ENCODE measurements at regions not wholly inside any gene's neighbourhood (a gene's known extent, or its start where the extent isn't known, plus 50 kb on each side); places are given as distances from the start of the nearest gene placed in this dataset.

DNA sequence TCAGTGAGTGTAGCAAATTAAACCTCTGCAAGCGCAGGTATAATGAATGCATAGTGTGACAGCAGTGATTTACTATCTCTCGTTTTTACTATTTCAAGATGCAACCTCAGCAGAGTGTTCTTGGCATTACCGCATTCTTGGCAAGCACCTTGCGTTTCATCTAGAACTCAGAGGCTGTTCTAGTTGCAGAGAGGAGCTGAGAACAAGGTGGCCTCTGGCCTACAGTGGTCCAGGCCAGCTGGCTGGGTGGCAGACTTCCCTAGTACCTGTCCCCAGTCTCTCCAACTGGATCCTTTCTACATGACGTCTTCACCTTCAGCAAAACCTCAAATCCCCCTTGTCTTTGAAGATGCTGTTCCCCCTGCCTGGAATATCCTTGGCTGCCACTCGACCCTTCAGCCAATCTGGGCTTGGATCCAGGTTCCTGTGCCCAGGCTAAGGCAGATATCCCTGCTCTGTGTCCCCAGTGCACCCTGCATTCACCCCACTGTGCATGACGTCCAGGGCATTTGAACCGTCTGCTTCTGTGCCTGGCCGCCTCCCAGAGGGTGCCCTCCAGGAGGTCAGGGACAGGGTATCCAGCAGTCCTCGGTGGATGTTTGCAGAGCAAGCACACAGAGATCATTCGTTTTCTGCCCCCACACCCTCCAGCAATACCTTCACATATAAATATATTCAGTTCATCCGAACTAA is 120.4 kb upstream of the CPEB4 start:
- H3K27me3 Mint-ChIP-seq, result peaks cover 0 to 6% (median 0%) of the 10 kb centered on the region in 5 donors
- no peak overlapping the region for H3K4me3 Mint-ChIP-seq
- no peaks in the 10 kb centered on the region for H3K9me3 Mint-ChIP-seq
- no peaks in the 10 kb centered on the region for H3K4me1 Mint-ChIP-seq
- ATAC-seq (no peak), DNase-seq (no peak)
- H3K36me3 Mint-ChIP-seq, result no peaks in the 10 kb centered on the region
- no peak overlapping the region for H3K27ac Mint-ChIP-seq
- POLR2A ChIA-PET, result no interaction called here

- Mint-ChIP-seq H3K9me3 (no peaks in the 10 kb centered on the region), H3K4me1 (no peaks in the 10 kb centered on the region), H3K27ac (no peak overlapping the region), H3K4me3 (no peak overlapping the region), H3K27me3 (peaks cover 0 to 6% (median 0%) of the 10 kb centered on the region in 5 donors), H3K36me3 (no peaks in the 10 kb centered on the region)
- ATAC-seq, result no peak
- DNase-seq, result no peak
- POLR2A ChIA-PET, result no interaction called here
Measured at GRCh38 chr5:173768267-173768806, 119.8 kb upstream of the CPEB4 start.

- Mint-ChIP-seq H3K27ac (no peak overlapping the region), H3K36me3 (no peaks in the 10 kb centered on the region), H3K4me1 (no peaks in the 10 kb centered on the region), H3K4me3 (no peak overlapping the region), H3K27me3 (peaks cover 0 to 6% (median 0%) of the 10 kb centered on the region in 5 donors), H3K9me3 (no peaks in the 10 kb centered on the region)
- DNase-seq (no peak), ATAC-seq (no peak)
- POLR2A ChIA-PET, result no interaction called here
Measured at GRCh38 chr5:173768891-173769290, 119.3 kb upstream of the CPEB4 start.

- no peak overlapping the region for H3K27ac Mint-ChIP-seq
- peaks cover 0 to 5% (median 0%) of the 10 kb centered on the region in 4 donors for H3K4me1 Mint-ChIP-seq
- no peak for DNase-seq
- H3K27me3 Mint-ChIP-seq, result peaks cover 0 to 6% (median 0%) of the 10 kb centered on the region in 5 donors
- H3K9me3 Mint-ChIP-seq, result no peaks in the 10 kb centered on the region
- no peaks in the 10 kb centered on the region for H3K36me3 Mint-ChIP-seq
- POLR2A ChIA-PET, result no interaction called here
- ATAC-seq, result no peak
- H3K4me3 Mint-ChIP-seq, result no peak overlapping the region
Measured at GRCh38 chr5:173770637-173771036, 117.5 kb upstream of the CPEB4 start.

GRCh38 chr5:173771121-173771724 is 116.9 kb upstream of the CPEB4 start:
- H3K27me3 Mint-ChIP-seq, result peaks cover 0 to 6% (median 0%) of the 10 kb centered on the region in 5 donors
- no peak for ATAC-seq
- H3K4me3 Mint-ChIP-seq, result no peak overlapping the region
- POLR2A ChIA-PET, result no interaction called here
- no peaks in the 10 kb centered on the region for H3K36me3 Mint-ChIP-seq
- no peak overlapping the region for H3K27ac Mint-ChIP-seq
- no peaks in the 10 kb centered on the region for H3K9me3 Mint-ChIP-seq
- peaks cover 0 to 10% (median 0%) of the 10 kb centered on the region in 4 donors for H3K4me1 Mint-ChIP-seq
- DNase-seq, result no peak

GRCh38 chr5:173771725-173772383 is 116.3 kb upstream of the CPEB4 start:
- peaks cover 0 to 6% (median 0%) of the 10 kb centered on the region in 5 donors for H3K27me3 Mint-ChIP-seq
- DNase-seq (no peak), ATAC-seq (no peak)
- POLR2A ChIA-PET, result no interaction called here
- no peak overlapping the region for H3K4me3 Mint-ChIP-seq
- peaks cover 0 to 10% (median 0%) of the 10 kb centered on the region in 4 donors for H3K4me1 Mint-ChIP-seq
- no peaks in the 10 kb centered on the region for H3K9me3 Mint-ChIP-seq
- no peaks in the 10 kb centered on the region for H3K36me3 Mint-ChIP-seq
- H3K27ac Mint-ChIP-seq, result no peak overlapping the region

DNA sequence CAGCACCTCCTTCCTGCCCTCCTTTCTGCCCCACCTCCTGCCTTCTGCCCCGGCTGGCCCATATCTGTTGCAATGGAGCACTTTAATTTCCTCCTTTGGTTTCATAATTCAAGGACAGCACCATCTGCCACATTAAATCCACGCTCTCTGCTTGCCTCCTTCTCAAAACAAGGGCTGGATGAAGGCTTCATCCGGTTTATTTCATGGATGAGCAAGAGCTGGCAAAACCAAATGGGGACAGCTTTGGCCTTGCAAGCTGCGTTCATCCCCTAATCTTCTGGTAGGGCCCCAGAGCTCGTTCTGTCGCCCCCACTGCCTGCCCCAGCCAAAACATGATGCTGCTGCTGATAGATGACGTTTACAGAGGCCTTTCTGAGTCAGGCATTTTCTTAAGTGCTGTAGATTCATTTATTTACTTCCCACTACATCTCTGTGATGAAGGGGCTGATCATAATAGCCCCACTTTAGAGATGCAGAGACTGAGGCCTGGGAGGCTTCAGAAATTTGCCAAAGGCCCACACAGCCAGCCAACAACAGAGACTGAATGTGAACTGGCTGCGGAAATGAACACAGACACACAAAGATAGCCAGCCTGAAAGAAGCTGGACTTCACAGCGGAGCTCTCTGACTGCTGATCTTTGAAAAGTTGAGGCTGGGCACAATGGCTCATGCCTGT is 115.6 kb upstream of the CPEB4 start:
- Mint-ChIP-seq H3K27ac (peak overlapping the region in 1 of 10 donors; percentile 38), H3K36me3 (no peaks in the 10 kb centered on the region), H3K27me3 (peaks cover 0 to 6% (median 0%) of the 10 kb centered on the region in 5 donors), H3K4me1 (peaks cover 0 to 11% (median 0%) of the 10 kb centered on the region in 4 donors), H3K9me3 (no peaks in the 10 kb centered on the region), H3K4me3 (no peak overlapping the region)
- no peak for DNase-seq
- ATAC-seq, result no peak
- POLR2A ChIA-PET, result no interaction called here

GRCh38 chr5:173774271-173774761 is 113.8 kb upstream of the CPEB4 start:
- ATAC-seq (no peak), DNase-seq (no peak)
- POLR2A ChIA-PET, result no interaction called here
- H3K36me3 Mint-ChIP-seq, result no peaks in the 10 kb centered on the region
- H3K4me1 Mint-ChIP-seq, result peaks cover 0 to 24% (median under 1%) of the 10 kb centered on the region in 4 donors
- no peaks in the 10 kb centered on the region for H3K9me3 Mint-ChIP-seq
- peaks cover 0 to 6% (median 0%) of the 10 kb centered on the region in 5 donors for H3K27me3 Mint-ChIP-seq
- no peak overlapping the region for H3K27ac Mint-ChIP-seq
- H3K4me3 Mint-ChIP-seq, result no peak overlapping the region

- H3K9me3 Mint-ChIP-seq, result no peaks in the 10 kb centered on the region
- H3K27ac Mint-ChIP-seq, result peak overlapping the region in 1 of 10 donors; percentile 59
- H3K4me3 Mint-ChIP-seq, result no peak overlapping the region
Measured at GRCh38 chr5:173775261-173776197, 112.6 kb upstream of the CPEB4 start.

DNA sequence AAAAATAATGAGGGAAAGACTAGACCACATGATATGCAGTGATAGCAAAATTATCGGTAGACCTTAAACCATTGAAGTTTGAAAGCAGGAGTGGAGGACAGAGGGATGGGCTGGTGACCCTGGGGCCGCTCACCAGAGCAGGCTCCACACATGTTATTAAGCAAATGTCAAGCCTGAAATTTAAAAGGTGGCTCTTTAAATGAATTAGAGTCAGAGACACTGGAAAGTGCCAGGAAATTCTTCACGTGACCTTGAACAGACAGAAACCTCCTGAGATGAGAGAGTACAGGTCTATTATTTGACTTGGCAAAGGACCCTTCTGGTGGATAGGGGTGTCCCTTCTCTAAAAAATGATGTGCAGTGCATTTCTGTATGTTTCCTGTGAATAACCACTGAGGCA is 111.0 kb upstream of the CPEB4 start:
- Mint-ChIP-seq H3K36me3 (no peaks in the 10 kb centered on the region), H3K4me1 (peaks cover 7 to 42% (median 9%) of the 10 kb centered on the region in 4 donors), H3K27ac (no peak overlapping the region), H3K9me3 (no peaks in the 10 kb centered on the region), H3K4me3 (no peak overlapping the region), H3K27me3 (peaks cover 0 to 3% (median 0%) of the 10 kb centered on the region in 5 donors)
- ATAC-seq, result no peak
- POLR2A ChIA-PET, result no interaction called here
- DNase-seq, result no peak

More at GRCh38 chr5:173775261-173776197, 112.6 kb upstream of the CPEB4 start:
- ATAC-seq, result no peak
- H3K36me3 Mint-ChIP-seq, result no peaks in the 10 kb centered on the region
- H3K27me3 Mint-ChIP-seq, result peaks cover 0 to 6% (median 0%) of the 10 kb centered on the region in 5 donors
- POLR2A ChIA-PET, result no interaction called here
- peaks cover 0 to 32% (median under 1%) of the 10 kb centered on the region in 4 donors for H3K4me1 Mint-ChIP-seq
- no peak for DNase-seq

DNA sequence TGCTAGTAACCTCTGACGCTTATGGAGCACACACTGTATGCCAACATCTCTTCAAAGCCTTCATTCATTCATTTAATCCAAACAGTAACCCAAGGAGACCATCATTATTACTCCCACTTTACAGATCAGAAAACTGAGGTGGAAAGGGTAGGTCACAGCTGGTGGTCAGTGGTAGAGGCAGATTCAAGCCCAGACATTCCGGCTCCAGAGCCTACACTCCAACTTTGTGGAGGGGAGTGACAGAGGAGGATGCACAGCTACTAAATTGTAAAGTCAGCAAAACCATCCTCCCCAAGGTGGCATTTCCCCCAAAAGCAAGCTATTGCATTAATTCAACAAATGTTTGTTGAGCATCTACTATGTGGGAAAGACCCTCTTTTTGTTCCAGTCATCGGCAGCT is 110.5 kb upstream of the CPEB4 start:
- H3K36me3 Mint-ChIP-seq, result no peaks in the 10 kb centered on the region
- no peaks in the 10 kb centered on the region for H3K9me3 Mint-ChIP-seq
- POLR2A ChIA-PET, result no interaction called here
- no peak for ATAC-seq
- DNase-seq, result no peak
- no peak overlapping the region for H3K27ac Mint-ChIP-seq
- H3K4me1 Mint-ChIP-seq, result peaks cover 10 to 47% (median 13%) of the 10 kb centered on the region in 4 donors
- H3K4me3 Mint-ChIP-seq, result no peak overlapping the region
- no peaks in the 10 kb centered on the region for H3K27me3 Mint-ChIP-seq

Data from naive thymus-derived CD8-positive, alpha-beta T cell (primary cell).